Testis (tissue), 2 donors: ENCODE measurements at regions not wholly inside any gene's neighbourhood (a gene's known extent, or its start where the extent isn't known, plus 50 kb on each side); places are given as distances from the start of the nearest gene placed in this dataset.

Experiments
- DNase-seq: peaks from one replicate; pipeline ENCODE4 v3.0.0-alpha.2; 2019
- H3K27ac ChIP-seq, 2 donors: fragments of 200-600 bp; sonication (generic); one replicate each; pipeline ENCODE4 v1.5.1; 2019
- H3K27me3 ChIP-seq: fragments of 200-600 bp; sonication (generic); one replicate; pipeline ENCODE4 v1.5.1; 2019
- H3K36me3 ChIP-seq: fragments of 200-600 bp; sonication (generic); one replicate; pipeline ENCODE4 v1.5.1; 2017; ENCODE audit warnings: low read depth; ENCODE audit errors: missing control alignments
- H3K4me1 ChIP-seq: fragments of 200-600 bp; sonication (generic); one replicate; pipeline ENCODE4 v1.5.1; 2019
- H3K4me3 ChIP-seq, 2 donors: fragments of 200-600 bp; sonication (generic); one replicate each; pipeline ENCODE4 v1.5.1; 2017 to 2019
- H3K9me3 ChIP-seq: fragments of 200-600 bp; sonication (generic); one replicate; pipeline ENCODE4 v1.5.1; 2017
- CTCF ChIP-seq, 3 experiments: fragments of 450-650 bp in 2 of 3; fragments of 200-600 bp in 1 of 3; sonication (generic) in 1 of 3; IDR thresholded peaks; one replicate each; pipeline ENCODE4 v1.5.1; 2016 to 2019; ENCODE audit warnings: antibody characterized with exemption in 3 of 3, mild to moderate bottlenecking in 2 of 3, moderate library complexity in 1 of 3
- POLR2A ChIP-seq: fragments of 450-650 bp; IDR thresholded peaks from one replicate; pipeline ENCODE4 v1.6.1; 2017; ENCODE audit warnings: antibody characterized with exemption, mild to moderate bottlenecking, moderate library complexity
- WGBS, 2 donors: methylation state at CpG; one replicate each; pipeline ENCODE4 v1.1.5; 2018; 5-methylcytosine and 5-hydroxymethylcytosine counted together
- intact Hi-C: fragments of 100-400 bp; cut with DNase I; formaldehyde crosslinking; loops from one replicate; pipeline ENCODE4 v1.15.1; 2023; ENCODE audit warnings: low total_unique reads

- no peak for TF ChIP-seq CTCF (IDR thresholded peaks at IDR 0.05)
- no peak for TF ChIP-seq POLR2A
- no peak overlapping the region for H3K27ac ChIP-seq
- intact Hi-C loops: no loop called here
These were observed 192.8 kb downstream of the GALC start for GRCh38 chr14:87800216-87800615.

GRCh38 chr14:87799400-87799799 lies 193.6 kb downstream of the GALC start:
- Histone ChIP-seq H3K4me1 (no peaks in the 10 kb centered on the region), H3K27ac (no peak overlapping the region), H3K36me3 (no peaks in the 10 kb centered on the region), H3K9me3 (no peaks in the 10 kb centered on the region), H3K4me3 (no peak overlapping the region), H3K27me3 (no peaks in the 10 kb centered on the region)
- DNase-seq: no peak
- TF ChIP-seq CTCF (IDR thresholded peaks at IDR 0.05) (no peak), POLR2A (no peak)
- WGBS, 2 donors: 83 to 85% methylated on average over 3 of the region's 3 CpGs
- intact Hi-C loops: no loop called here

More at GRCh38 chr14:87800216-87800615, 192.8 kb downstream of the GALC start:
- Histone ChIP-seq H3K27me3 (no peaks in the 10 kb centered on the region), H3K4me1 (no peaks in the 10 kb centered on the region), H3K9me3 (no peaks in the 10 kb centered on the region), H3K4me3 (no peak overlapping the region), H3K36me3 (no peaks in the 10 kb centered on the region)
- DNase-seq: no peak

- no peaks in the 10 kb centered on the region for H3K27me3 ChIP-seq
- H3K27ac ChIP-seq: no peak overlapping the region
- no peaks in the 10 kb centered on the region for H3K4me1 ChIP-seq
- no peak for TF ChIP-seq POLR2A
- TF ChIP-seq CTCF (IDR thresholded peaks at IDR 0.05): no peak
- H3K4me3 ChIP-seq: no peak overlapping the region
- no peaks in the 10 kb centered on the region for H3K36me3 ChIP-seq
- DNase-seq: no peak
- WGBS, 2 donors: 66 to 74% methylated on average over 7 of the region's 7 CpGs
- H3K9me3 ChIP-seq: no peaks in the 10 kb centered on the region
- intact Hi-C loops: no loop called here
These were observed 196.0 kb downstream of the GALC start for GRCh38 chr14:87797001-87797400.

GRCh38 chr14:87794561-87794960 lies 198.4 kb downstream of the GALC start:
- Histone ChIP-seq H3K4me1 (no peaks in the 10 kb centered on the region), H3K9me3 (no peaks in the 10 kb centered on the region), H3K36me3 (no peaks in the 10 kb centered on the region), H3K27me3 (no peaks in the 10 kb centered on the region), H3K27ac (no peak overlapping the region), H3K4me3 (no peak overlapping the region)
- intact Hi-C loops: no loop called here
- TF ChIP-seq CTCF (IDR thresholded peaks at IDR 0.05) (no peak), POLR2A (no peak)
- no peak for DNase-seq
- WGBS, 2 donors: 83% methylated on average over 2 of the region's 2 CpGs

DNA sequence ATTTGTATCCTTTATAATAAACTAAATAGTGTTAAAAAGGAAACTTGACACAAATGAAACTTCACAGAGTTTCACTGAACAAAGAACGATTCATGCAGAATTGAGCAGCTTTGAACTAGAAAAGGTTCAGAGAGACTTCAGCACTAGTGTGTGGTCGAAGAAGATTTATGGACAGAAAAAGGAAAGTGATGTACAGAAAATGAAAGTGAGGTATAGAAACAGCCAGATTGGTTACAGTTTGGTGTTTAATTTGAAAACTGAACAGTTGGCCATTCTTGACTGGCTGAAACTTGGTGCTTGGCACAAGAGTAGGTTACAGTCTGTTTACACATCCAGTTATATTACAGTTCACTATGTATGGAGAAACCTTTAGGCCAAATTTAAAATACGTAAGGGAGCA lies 207.1 kb downstream of the GALC start:
- TF ChIP-seq CTCF (IDR thresholded peaks at IDR 0.05) (no peak), POLR2A (no peak)
- H3K27me3 ChIP-seq: no peaks in the 10 kb centered on the region
- H3K36me3 ChIP-seq: no peaks in the 10 kb centered on the region
- no peak overlapping the region for H3K4me3 ChIP-seq
- no peak for DNase-seq
- WGBS, 2 donors: 76 to 80% methylated on average over 3 of the region's 3 CpGs
- no peaks in the 10 kb centered on the region for H3K9me3 ChIP-seq
- H3K4me1 ChIP-seq: no peaks in the 10 kb centered on the region
- intact Hi-C loops: no loop called here
- no peak overlapping the region for H3K27ac ChIP-seq
